Lower leg skin (tissue), 3 donors: ENCODE measurements at regions not wholly inside any gene's neighbourhood (a gene's known extent, or its start where the extent isn't known, plus 50 kb on each side); places are given as distances from the start of the nearest gene placed in this dataset.

Experiments used
- POLR2A ChIP-seq, 2 donors: fragments of 450-650 bp; IDR thresholded peaks; one replicate each; pipeline ENCODE4 v1.6.1; 2016 to 2017; ENCODE audit warnings: antibody characterized with exemption in 2 of 2, mild to moderate bottlenecking in 1 of 2, moderate library complexity in 1 of 2
- TF ChIP-seq, protein P1 (sequence below), 3 donors: fragments of 450-650 bp; IDR thresholded peaks; one replicate each; pipeline ENCODE4 v1.5.1; 2016; ENCODE audit warnings: antibody characterized with exemption in 3 of 3, mild to moderate bottlenecking in 3 of 3, moderate library complexity in 2 of 3

GRCh38 chr5:30267026-30267425 lies 926.5 kb upstream of the CDH6 start:
- no peak for TF ChIP-seq POLR2A (IDR thresholded peaks at IDR 0.05)
- TF ChIP-seq, protein P1, sequence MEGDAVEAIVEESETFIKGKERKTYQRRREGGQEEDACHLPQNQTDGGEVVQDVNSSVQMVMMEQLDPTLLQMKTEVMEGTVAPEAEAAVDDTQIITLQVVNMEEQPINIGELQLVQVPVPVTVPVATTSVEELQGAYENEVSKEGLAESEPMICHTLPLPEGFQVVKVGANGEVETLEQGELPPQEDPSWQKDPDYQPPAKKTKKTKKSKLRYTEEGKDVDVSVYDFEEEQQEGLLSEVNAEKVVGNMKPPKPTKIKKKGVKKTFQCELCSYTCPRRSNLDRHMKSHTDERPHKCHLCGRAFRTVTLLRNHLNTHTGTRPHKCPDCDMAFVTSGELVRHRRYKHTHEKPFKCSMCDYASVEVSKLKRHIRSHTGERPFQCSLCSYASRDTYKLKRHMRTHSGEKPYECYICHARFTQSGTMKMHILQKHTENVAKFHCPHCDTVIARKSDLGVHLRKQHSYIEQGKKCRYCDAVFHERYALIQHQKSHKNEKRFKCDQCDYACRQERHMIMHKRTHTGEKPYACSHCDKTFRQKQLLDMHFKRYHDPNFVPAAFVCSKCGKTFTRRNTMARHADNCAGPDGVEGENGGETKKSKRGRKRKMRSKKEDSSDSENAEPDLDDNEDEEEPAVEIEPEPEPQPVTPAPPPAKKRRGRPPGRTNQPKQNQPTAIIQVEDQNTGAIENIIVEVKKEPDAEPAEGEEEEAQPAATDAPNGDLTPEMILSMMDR (IDR thresholded peaks at IDR 0.05), result no peak
